ENCODE measurements at regions not wholly inside any gene's neighbourhood (a gene's known extent, or its start where the extent isn't known, plus 50 kb on each side); places are given as distances from the start of the nearest gene placed in this dataset.

DNA sequence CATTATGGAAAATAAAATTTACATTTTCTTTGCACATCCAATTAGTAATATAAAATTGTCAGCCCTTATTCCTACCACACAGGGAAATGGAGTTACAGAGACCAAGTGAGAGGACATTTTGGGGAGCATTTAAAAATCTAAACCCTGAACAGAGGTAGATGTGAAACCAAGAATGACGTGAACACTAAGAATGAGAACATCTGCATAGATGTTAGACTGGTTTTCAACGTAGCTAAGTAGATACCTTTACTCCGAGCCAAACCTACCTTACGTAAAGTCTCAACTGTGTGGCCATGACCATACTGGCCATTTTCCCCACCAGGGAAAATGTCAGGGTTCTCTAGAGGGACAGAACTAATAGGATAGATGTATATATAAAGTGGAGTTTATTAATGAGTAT is 51.4 kb upstream of the THBS1 start:
- no peak for ATAC-seq
- TF ChIP-seq, protein P1, sequence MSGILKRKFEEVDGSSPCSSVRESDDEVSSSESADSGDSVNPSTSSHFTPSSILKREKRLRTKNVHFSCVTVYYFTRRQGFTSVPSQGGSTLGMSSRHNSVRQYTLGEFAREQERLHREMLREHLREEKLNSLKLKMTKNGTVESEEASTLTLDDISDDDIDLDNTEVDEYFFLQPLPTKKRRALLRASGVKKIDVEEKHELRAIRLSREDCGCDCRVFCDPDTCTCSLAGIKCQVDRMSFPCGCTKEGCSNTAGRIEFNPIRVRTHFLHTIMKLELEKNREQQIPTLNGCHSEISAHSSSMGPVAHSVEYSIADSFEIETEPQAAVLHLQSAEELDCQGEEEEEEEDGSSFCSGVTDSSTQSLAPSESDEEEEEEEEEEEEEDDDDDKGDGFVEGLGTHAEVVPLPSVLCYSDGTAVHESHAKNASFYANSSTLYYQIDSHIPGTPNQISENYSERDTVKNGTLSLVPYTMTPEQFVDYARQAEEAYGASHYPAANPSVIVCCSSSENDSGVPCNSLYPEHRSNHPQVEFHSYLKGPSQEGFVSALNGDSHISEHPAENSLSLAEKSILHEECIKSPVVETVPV (CRISPR knock-in tag; IDR thresholded peaks at IDR 0.05), result no peak
- TF ChIP-seq ZFP30 (CRISPR knock-in tag; IDR thresholded peaks at IDR 0.05) (no peak), ZNF8 (CRISPR knock-in tag; IDR thresholded peaks at IDR 0.05) (no peak), ZC3H10 (CRISPR knock-in tag; IDR thresholded peaks at IDR 0.05) (no peak), TOX (CRISPR knock-in tag; IDR thresholded peaks at IDR 0.05; ENCODE audit: borderline replicate concordance) (no peak), ZFP3 (CRISPR knock-in tag; IDR thresholded peaks at IDR 0.05) (no peak), TCF4 (CRISPR knock-in tag; IDR thresholded peaks at IDR 0.05; ENCODE audit: borderline replicate concordance) (no peak), ZNF70 (CRISPR knock-in tag; IDR thresholded peaks at IDR 0.05) (no peak), CSDC2 (CRISPR knock-in tag; IDR thresholded peaks at IDR 0.05) (no peak), ISL1 (CRISPR knock-in tag; IDR thresholded peaks at IDR 0.05) (no peak), PPARA (CRISPR knock-in tag; IDR thresholded peaks at IDR 0.05; ENCODE audit: borderline replicate concordance) (no peak)
- TF ChIP-seq, protein P2, sequence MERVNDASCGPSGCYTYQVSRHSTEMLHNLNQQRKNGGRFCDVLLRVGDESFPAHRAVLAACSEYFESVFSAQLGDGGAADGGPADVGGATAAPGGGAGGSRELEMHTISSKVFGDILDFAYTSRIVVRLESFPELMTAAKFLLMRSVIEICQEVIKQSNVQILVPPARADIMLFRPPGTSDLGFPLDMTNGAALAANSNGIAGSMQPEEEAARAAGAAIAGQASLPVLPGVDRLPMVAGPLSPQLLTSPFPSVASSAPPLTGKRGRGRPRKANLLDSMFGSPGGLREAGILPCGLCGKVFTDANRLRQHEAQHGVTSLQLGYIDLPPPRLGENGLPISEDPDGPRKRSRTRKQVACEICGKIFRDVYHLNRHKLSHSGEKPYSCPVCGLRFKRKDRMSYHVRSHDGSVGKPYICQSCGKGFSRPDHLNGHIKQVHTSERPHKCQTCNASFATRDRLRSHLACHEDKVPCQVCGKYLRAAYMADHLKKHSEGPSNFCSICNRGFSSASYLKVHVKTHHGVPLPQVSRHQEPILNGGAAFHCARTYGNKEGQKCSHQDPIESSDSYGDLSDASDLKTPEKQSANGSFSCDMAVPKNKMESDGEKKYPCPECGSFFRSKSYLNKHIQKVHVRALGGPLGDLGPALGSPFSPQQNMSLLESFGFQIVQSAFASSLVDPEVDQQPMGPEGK (CRISPR knock-in tag; IDR thresholded peaks at IDR 0.05; ENCODE audit: borderline replicate concordance), result no peak
- TF ChIP-seq, protein P3, sequence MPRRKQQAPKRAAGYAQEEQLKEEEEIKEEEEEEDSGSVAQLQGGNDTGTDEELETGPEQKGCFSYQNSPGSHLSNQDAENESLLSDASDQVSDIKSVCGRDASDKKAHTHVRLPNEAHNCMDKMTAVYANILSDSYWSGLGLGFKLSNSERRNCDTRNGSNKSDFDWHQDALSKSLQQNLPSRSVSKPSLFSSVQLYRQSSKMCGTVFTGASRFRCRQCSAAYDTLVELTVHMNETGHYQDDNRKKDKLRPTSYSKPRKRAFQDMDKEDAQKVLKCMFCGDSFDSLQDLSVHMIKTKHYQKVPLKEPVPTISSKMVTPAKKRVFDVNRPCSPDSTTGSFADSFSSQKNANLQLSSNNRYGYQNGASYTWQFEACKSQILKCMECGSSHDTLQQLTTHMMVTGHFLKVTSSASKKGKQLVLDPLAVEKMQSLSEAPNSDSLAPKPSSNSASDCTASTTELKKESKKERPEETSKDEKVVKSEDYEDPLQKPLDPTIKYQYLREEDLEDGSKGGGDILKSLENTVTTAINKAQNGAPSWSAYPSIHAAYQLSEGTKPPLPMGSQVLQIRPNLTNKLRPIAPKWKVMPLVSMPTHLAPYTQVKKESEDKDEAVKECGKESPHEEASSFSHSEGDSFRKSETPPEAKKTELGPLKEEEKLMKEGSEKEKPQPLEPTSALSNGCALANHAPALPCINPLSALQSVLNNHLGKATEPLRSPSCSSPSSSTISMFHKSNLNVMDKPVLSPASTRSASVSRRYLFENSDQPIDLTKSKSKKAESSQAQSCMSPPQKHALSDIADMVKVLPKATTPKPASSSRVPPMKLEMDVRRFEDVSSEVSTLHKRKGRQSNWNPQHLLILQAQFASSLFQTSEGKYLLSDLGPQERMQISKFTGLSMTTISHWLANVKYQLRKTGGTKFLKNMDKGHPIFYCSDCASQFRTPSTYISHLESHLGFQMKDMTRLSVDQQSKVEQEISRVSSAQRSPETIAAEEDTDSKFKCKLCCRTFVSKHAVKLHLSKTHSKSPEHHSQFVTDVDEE (CRISPR knock-in tag; IDR thresholded peaks at IDR 0.05), result no peak
- TF ChIP-seq, protein P4, sequence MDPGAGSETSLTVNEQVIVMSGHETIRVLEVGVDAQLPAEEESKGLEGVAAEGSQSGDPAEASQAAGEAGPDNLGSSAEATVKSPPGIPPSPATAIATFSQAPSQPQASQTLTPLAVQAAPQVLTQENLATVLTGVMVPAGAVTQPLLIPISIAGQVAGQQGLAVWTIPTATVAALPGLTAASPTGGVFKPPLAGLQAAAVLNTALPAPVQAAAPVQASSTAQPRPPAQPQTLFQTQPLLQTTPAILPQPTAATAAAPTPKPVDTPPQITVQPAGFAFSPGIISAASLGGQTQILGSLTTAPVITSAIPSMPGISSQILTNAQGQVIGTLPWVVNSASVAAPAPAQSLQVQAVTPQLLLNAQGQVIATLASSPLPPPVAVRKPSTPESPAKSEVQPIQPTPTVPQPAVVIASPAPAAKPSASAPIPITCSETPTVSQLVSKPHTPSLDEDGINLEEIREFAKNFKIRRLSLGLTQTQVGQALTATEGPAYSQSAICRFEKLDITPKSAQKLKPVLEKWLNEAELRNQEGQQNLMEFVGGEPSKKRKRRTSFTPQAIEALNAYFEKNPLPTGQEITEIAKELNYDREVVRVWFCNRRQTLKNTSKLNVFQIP (CRISPR knock-in tag; IDR thresholded peaks at IDR 0.05; ENCODE audit: borderline replicate concordance, low read depth), result no peak

DNA sequence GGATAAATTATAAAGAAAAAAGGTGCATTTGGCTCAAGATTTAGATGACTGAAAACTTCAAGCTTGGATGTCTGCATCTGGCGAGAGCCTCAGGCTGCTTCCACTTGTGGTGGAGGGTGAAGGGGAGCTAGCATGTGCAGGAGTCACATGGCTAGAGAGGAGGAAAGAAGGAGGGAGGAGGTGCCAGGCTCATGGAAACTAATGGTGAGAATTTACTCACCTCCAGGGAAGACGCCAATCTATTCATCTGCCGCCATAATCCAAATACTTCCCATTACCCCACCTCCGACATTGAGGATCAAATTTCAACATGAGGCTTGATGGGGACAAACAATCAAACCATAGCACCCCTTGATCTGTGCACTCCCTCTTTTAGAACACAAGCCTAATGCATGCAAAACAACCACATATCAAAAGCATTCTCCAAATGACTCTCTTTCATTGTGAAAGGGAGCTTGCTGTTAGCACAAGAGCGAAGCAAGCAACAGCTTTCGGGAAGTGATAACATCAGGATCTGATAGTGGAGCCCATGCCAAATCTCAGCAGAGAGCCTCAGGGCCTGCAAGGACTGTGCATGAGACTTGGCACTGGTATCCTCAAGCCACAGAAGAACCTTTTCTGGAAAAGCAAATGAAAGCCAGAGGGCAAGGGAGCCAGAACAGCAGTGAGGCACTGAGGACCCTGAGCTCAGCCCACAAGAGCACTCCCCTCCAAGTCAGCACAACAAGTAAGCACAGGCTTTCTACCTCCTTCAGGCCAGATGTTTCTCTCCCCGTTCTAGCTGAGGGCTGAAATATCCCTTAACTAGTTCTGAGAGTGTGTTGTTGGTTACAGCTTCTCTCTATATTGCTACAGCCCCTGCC is 50.2 kb upstream of the THBS1 start:
- ATAC-seq, result peak; percentile 37; the same call in 1 of the 3 replicates
- TF ChIP-seq, protein P3 (CRISPR knock-in tag; IDR thresholded peaks at IDR 0.05), result 0 out of 2 replicates have a peak, but pooled peaks have one; percentile 41
- TF ChIP-seq GLIS3 (CRISPR knock-in tag; IDR thresholded peaks at IDR 0.05) (no peak), TCF4 (CRISPR knock-in tag; IDR thresholded peaks at IDR 0.05; ENCODE audit: borderline replicate concordance) (peak; percentile 36; the same call in 1 of the 2 replicates)
